Urinary bladder (tissue), 3 donors: ENCODE measurements at regions not wholly inside any gene's neighbourhood (a gene's known extent, or its start where the extent isn't known, plus 50 kb on each side); places are given as distances from the start of the nearest gene placed in this dataset.

Experiments
- DNase-seq: peaks from one replicate; pipeline ENCODE4 v3.0.0-alpha.2; 2015; ENCODE audit errors: extremely low spot score
- H3K27ac ChIP-seq: one replicate; pipeline ENCODE4 v1.5.1; 2013; ENCODE audit warnings: low read depth, mild to moderate bottlenecking, moderate library complexity
- H3K36me3 ChIP-seq: one replicate; pipeline ENCODE4 v1.6.1; 2013; ENCODE audit warnings: mild to moderate bottlenecking, moderate library complexity; ENCODE audit not compliant: insufficient read depth
- H3K4me1 ChIP-seq: one replicate; pipeline ENCODE4 v1.6.1; 2013; ENCODE audit warnings: mild to moderate bottlenecking, moderate library complexity; ENCODE audit not compliant: insufficient read depth
- H3K4me3 ChIP-seq: one replicate; pipeline ENCODE4 v1.5.1; 2013; ENCODE audit warnings: low read depth, low read length
- WGBS: extraction: QIAGEN DNeasy Blood & Tissue Kit; methylation state at CpG from one replicate; pipeline ENCODE4 v1.1.7; 2013; 5-methylcytosine and 5-hydroxymethylcytosine counted together
- donor health status: healthy with polysubstance abuse.
- donor health status: healthy.

DNA sequence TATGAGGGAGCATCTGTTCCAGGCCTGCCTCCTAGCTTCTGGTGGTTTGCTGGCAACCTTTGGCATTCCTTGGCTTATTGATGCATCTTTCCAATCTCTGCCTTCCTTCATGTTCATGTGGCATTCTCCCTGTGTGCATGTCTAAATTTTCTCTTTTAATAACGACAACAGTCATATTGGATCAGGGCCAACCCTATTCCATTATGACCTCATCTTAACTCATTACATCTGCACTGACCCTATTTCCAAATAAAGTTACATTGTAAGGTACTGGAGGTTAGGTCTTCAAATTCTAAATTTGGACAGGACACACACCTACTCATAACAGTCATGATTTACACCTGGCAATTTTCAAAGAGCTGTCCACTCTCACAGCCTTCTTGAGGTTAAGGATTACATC, 117.2 kb upstream of the FGGY start:
- DNase-seq, result no peak
- Histone ChIP-seq H3K4me1 (no peaks in the 10 kb centered on the region), H3K27ac (peak overlapping the region; percentile 62), H3K36me3 (no peaks in the 10 kb centered on the region), H3K4me3 (no peak overlapping the region)
- 11% methylated on average over 1 of the region's 1 CpG for WGBS

DNA sequence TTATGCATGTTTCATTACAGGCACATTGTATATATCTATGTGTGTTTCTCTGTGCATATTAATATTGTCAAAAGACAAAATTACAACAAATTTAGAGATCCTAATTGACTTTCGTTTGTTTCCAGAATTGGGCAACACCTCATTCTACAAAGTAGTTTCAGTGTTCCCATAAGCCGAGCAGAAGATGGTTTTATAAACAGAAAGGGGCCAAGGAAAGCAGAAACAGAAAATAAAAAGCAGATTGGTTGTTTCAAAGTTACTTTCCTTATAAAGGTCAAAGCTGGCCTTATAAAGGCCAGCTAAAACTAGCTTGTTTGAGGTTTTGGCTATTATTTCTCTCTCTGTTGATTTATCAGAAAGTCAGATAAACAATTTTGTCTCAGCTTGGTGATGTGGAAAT, 116.2 kb upstream of the FGGY start:
- WGBS, result 33% methylated on average over 2 of the region's 2 CpGs

DNA sequence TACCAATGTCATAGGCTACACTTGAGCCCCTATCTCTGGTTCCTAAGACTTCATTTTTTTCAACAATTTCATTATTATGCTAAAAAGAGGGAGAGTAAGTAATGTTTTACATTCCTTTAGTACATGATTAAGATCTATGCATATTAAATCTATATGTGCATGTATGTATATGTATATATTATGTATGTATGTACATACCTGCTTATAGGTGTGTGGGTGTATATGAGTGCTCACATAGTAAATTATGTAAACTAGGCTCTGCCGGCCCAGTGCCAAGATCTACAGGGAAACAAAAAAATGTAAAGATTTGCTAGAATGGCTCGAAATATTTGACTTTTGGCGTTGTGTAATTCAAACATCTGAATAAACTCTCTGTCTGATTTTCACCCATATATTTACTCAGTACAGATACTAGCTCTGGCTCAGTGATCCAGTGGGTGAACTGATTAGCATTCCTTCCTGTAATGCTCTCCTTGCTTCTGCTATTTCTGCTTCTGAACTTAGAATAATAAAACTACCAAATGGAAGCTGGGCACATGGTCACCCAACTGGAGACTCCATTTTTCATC, 113.1 kb upstream of the FGGY start:
- WGBS, result 69% methylated on average over 3 of the region's 3 CpGs
- H3K4me3 ChIP-seq, result no peak overlapping the region
- H3K27ac ChIP-seq, result no peak overlapping the region
- no peaks in the 10 kb centered on the region for H3K36me3 ChIP-seq
- H3K4me1 ChIP-seq, result no peaks in the 10 kb centered on the region
- no peak for DNase-seq

More for the DNA sequence above, 116.2 kb upstream of the FGGY start:
- Histone ChIP-seq H3K36me3 (no peaks in the 10 kb centered on the region), H3K4me1 (no peaks in the 10 kb centered on the region), H3K4me3 (no peak overlapping the region), H3K27ac (no peak overlapping the region)
- no peak for DNase-seq

DNA sequence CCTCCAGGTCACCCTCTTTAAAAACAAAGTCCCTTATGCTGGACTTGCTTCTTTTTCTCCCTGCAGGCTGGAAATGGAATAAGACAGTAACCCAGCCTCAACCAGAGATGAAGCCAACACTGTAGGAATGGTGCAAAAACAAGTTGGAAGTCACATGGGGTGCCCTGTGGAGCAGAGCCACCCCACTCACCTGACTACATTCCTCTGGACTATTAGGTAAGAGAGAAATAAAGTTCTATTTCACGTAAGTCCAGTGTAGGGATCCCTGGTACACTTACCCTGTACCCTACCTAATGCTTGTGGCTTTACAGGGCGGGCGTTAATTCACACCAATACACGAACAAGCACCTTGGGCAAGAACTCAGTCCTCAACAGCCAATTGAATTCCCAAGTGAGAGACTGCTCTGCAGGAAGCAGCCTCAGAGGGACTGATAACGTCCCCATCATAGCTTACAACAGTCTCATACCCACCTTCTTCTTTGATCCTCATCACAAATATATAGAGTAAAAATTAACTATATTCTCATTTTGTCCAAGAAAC, 112.5 kb upstream of the FGGY start:
- H3K36me3 ChIP-seq, result no peaks in the 10 kb centered on the region
- no peak overlapping the region for H3K4me3 ChIP-seq
- no peaks in the 10 kb centered on the region for H3K4me1 ChIP-seq
- no peak overlapping the region for H3K27ac ChIP-seq
- 89% methylated on average over 5 of the region's 5 CpGs for WGBS
- no peak for DNase-seq

DNA sequence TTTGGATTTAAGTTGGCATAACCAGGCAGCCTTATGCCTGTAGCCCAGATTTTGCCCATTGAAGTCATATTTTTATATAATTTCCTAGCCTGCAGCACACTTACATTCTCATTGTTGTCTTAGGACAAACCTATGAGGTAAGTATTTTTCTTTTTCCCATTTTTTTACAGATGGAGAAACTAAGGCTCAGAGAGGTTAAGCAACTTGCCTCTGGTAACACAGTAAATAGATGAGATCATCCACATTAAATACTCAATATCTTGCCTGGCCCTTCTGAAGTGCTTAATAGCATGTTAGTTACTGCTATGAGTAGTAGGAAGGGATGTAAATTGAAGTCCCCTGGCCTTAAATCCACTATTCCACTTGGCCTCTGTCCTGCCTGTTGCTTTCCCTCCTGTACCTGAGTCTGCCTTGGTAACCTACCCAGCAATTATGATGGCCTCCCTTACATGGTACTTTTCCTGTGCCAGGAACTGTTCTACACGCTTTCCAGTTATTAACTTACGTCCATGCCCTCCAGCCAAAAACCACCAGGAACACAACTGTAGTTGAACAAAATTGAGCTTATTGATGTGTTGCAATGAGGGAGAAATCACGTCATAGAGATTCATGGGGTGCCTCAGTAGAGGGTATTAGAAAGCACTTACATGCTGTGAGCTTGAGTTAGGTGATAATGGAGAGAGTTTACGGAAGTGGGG, 111.6 kb upstream of the FGGY start:
- Histone ChIP-seq H3K4me1 (no peaks in the 10 kb centered on the region), H3K4me3 (no peak overlapping the region), H3K27ac (no peak overlapping the region), H3K36me3 (no peaks in the 10 kb centered on the region)
- DNase-seq, result no peak
- WGBS, result 96% methylated on average over 4 of the region's 4 CpGs

DNA sequence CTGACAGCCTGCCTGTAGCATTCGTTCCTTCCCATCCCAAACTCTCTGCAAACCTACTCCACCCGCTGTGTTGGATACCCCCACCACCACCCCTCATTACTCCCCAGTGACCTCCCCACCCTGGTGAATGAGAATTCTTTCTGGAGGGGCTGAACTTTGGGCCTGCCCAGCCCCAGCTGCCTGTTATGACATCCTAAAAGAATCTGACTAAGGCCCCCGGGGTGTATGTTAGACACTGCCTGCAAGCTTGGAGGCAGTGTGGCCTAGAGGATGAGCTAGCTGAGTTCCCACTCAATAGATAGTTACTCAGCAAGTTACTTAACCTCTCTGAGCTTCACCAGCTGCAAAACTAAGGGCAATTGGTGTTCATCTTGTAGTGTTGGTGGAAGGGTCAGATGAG, 110.2 kb upstream of the FGGY start:
- no peak overlapping the region for H3K27ac ChIP-seq
- 68% methylated on average over 3 of the region's 3 CpGs for WGBS
- H3K4me1 ChIP-seq, result no peaks in the 10 kb centered on the region
- H3K36me3 ChIP-seq, result no peaks in the 10 kb centered on the region
- no peak overlapping the region for H3K4me3 ChIP-seq
- no peak for DNase-seq

DNA sequence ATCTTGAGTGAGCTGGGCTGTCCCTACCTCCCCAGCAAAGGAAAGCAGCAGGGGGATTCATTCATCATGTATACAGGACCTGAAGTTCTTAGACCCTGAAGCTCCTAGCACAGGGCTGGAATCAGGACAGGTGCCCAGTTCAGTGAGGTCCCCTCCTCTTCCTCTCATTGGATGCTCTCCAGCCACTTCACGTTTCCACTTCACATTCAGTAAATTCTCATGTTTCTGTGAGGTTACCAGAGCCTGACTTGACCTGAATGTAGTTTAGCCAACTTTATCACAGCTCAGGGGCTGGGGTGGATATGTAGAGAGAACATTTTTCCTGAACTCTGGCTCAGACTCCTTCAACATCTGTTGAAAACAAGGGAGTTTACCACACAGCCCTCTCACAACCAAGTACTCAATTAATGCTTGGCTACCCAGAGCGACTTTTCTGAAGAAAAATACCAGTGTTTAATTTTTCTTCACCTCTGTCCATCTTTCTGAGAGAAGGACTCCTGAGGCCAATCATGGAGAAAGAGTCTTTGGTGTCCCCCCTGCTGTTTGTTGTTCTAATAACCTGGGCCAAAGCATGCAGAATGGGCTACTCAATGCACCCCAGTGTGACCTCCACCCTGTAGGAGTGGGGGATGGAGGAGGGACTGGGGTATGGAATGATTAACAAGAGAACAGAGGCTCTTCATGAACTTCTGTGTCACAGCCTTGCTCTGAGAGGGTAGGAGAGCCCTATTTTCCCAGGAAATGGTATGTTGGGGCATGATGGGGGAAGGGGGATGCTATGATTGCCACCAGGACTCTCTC, 108.3 kb upstream of the FGGY start:
- WGBS, result 41% methylated on average over 2 of the region's 2 CpGs
- no peaks in the 10 kb centered on the region for H3K4me1 ChIP-seq
- no peak overlapping the region for H3K4me3 ChIP-seq
- H3K36me3 ChIP-seq, result no peaks in the 10 kb centered on the region
- no peak for DNase-seq
- H3K27ac ChIP-seq, result no peak overlapping the region

DNA sequence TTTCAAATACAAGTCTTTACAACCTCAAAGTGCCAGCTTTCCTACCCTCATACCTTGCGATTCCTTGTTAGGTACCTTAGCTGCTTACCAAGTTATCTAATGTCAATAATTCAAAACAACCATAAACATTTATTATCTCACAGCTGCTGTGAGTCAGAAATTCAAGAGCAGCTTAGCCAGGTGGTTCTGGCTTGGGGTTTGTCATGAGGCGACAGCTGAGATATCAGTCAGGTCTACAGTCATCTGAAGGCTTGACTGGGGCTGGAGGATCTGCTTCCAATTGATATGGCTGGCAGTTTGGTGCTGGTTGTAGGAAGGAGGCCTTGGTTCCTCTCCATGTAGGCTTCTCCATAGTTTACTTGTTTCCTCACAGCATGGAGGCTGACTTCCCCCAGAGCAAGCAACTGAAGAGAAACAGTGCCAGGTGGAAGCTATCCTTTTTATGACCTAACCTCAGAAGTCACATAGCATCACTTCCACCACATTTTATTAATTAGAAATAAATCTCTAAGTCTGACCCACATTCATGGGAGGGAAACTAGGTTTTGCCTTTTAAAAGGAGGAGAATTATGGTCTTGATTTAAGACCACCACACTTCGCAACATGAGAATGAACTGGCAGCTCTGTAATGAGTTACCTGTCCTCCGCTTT, 103.3 kb upstream of the FGGY start:
- Histone ChIP-seq H3K4me1 (no peaks in the 10 kb centered on the region), H3K36me3 (no peaks in the 10 kb centered on the region), H3K27ac (no peak overlapping the region), H3K4me3 (no peak overlapping the region)
- no peak for DNase-seq
- 61% methylated on average over 4 of the region's 4 CpGs for WGBS

DNA sequence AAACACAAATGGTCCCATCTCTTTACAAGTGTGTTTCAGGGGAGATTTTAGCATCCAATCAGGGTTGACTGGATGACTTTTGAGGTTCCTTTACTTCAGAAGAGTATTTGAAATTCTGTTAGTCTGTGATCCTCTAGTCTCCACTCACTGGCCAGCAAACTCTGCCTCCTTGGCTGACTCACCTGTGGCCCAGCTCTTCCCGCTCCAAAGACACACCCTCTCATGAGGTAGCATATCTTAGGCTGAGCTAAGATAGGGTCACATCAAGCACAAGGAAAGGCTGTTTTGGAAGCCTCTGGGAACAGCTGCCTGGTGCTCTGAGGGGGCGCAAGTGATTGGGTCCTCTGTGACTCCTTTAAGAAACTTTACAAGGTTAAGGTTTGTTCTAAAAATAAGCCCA, 102.3 kb upstream of the FGGY start:
- Histone ChIP-seq H3K4me1 (no peaks in the 10 kb centered on the region), H3K27ac (no peak overlapping the region), H3K36me3 (no peaks in the 10 kb centered on the region), H3K4me3 (no peak overlapping the region)
- 97% methylated on average over 2 of the region's 2 CpGs for WGBS
- DNase-seq, result no peak

DNA sequence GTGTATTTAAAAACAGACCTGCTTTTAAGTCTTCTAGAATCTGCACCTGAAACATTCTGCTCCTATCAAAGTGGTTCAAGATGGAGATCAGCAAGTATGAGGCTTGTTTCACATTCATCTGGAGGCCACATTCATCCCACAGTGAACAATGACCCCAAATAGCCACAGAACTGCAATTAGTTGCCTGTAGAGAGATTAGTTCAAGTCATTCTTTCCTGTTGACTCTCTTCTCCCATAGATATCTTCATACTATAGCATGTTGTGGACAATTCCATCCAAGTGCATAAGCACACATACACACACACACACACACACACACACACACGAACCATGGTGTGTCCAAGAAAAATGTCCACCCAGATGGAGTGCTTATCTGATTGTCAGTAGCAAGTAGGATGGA, 101.7 kb upstream of the FGGY start:
- WGBS, result 83% methylated on average over 1 of the region's 1 CpG
- Histone ChIP-seq H3K27ac (no peak overlapping the region), H3K4me1 (no peaks in the 10 kb centered on the region), H3K4me3 (no peak overlapping the region), H3K36me3 (no peaks in the 10 kb centered on the region)
- DNase-seq, result no peak

DNA sequence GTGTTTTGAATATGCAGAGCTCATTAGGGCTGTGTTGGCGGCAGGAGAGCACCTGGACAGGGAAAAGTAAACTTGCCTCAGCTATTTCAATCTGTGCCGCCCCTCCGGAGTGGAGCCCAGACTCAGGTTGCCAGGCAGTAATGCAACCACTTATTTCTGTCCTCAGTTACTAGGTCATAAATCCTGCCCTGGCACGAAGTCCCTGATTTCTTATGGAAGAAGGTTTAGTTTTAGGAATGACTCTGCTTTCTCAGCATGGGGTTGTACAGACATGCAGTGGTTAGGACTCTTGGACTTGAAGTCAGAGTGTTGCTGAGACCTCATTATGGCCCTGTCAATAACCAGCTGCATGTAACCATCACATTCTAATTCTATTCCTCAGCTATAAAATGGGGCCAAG, 98.3 kb upstream of the FGGY start:
- H3K36me3 ChIP-seq, result no peaks in the 10 kb centered on the region
- no peaks in the 10 kb centered on the region for H3K4me1 ChIP-seq
- no peak overlapping the region for H3K4me3 ChIP-seq
- no peak for DNase-seq
- H3K27ac ChIP-seq, result no peak overlapping the region
- 59% methylated on average over 4 of the region's 4 CpGs for WGBS

DNA sequence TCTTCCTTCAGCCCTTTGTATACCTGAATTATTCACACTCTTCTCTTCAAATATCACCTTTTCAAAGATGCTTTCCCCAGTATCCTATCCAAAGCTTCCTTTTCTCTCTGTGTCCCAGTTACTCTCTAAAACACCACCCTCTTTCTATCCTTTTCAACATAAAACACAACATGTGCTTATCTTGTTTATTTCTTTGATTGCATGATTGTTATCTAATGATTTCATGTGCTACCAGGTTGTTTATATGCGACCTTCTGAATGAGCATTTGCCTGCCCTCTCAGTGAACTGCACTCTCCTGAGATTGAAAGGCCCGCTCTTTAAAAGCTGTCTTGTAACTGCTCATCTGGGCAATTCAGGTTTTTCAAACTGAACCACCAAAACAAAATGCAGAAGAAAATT, 97.7 kb upstream of the FGGY start:
- Histone ChIP-seq H3K4me3 (no peak overlapping the region), H3K27ac (no peak overlapping the region), H3K4me1 (no peaks in the 10 kb centered on the region), H3K36me3 (no peaks in the 10 kb centered on the region)
- 87% methylated on average over 2 of the region's 2 CpGs for WGBS
- no peak for DNase-seq

DNA sequence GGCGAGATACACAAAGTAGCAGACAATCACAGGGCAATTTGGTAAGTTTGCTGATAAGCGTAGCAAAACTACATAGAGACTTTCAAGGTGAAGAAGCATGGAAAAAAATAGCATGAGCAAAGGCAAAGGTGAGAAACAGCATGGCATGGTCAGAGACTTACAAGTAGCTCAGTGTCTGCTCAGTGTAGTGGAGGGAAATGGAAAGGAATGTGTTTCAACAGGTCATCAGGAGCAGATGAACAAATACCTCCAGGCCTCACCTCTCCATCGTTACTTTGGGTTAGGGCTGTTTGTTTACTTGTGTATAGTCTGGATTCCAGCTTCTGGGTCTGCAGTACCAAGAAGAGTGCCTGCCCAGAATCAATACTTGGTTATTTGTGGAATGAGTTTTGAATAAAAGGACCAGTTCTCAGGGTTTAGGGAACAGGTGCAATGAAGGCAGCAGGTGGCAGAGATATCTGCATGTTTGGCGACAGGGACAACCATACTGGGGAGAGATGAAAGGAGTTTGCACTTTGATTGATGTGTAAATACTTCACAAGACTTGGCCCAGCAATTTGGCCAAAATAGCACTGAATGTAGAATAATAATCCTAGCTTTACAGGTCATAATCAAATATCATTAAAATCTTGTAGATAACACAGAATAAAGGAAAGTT, 97.0 kb upstream of the FGGY start:
- WGBS, result 91% methylated on average over 4 of the region's 4 CpGs
- H3K36me3 ChIP-seq, result no peaks in the 10 kb centered on the region
- H3K4me3 ChIP-seq, result no peak overlapping the region
- H3K4me1 ChIP-seq, result no peaks in the 10 kb centered on the region
- H3K27ac ChIP-seq, result no peak overlapping the region
- DNase-seq, result no peak
